HUES6 (cell line): ENCODE measurements at regions not wholly inside any gene's neighbourhood (a gene's known extent, or its start where the extent isn't known, plus 50 kb on each side); places are given as distances from the start of the nearest gene placed in this dataset.

Source experiments
- H3K27ac ChIP-seq: 2 replicates; pipeline ENCODE4 v1.7.0; 2013; ENCODE audit warnings: low read depth, mild to moderate bottlenecking, low read length, inconsistent platforms
- H3K27me3 ChIP-seq: 2 replicates; pipeline ENCODE4 v1.6.1; 2013; ENCODE audit warnings: low read length; ENCODE audit not compliant: control insufficient read depth, insufficient read depth
- H3K36me3 ChIP-seq: 2 replicates; pipeline ENCODE4 v1.6.1; 2013; ENCODE audit warnings: low read length; ENCODE audit not compliant: control insufficient read depth, insufficient read depth
- H3K4me1 ChIP-seq: 2 replicates; pipeline ENCODE4 v1.6.1; 2013; ENCODE audit warnings: low read length; ENCODE audit not compliant: control insufficient read depth, insufficient read depth
- H3K4me3 ChIP-seq: 2 replicates; pipeline ENCODE4 v1.5.1; 2013; ENCODE audit warnings: low read depth, low read length
- H3K9ac ChIP-seq: one replicate; pipeline ENCODE4 v1.6.1; 2013; ENCODE audit warnings: mild to moderate bottlenecking, low read length
- H3K9me3 ChIP-seq: 2 replicates; pipeline ENCODE4 v1.6.1; 2013; ENCODE audit warnings: low read depth, low read length; ENCODE audit not compliant: control insufficient read depth, insufficient read depth

- Histone ChIP-seq H3K4me1 (no peaks in the 10 kb centered on the region; the same call in 1 of the 2 replicates), H3K9ac (no peak overlapping the region), H3K27ac (no peak overlapping the region), H3K4me3 (no peak overlapping the region), H3K36me3 (no peaks in the 10 kb centered on the region), H3K27me3 (no peaks in the 10 kb centered on the region), H3K9me3 (no peaks in the 10 kb centered on the region)
Observed at GRCh38 chr18:57249179-57249578, 102.3 kb downstream of the BOD1L2 start.

- H3K27ac ChIP-seq, result no peak overlapping the region
- no peaks in the 10 kb centered on the region for H3K27me3 ChIP-seq
- no peak overlapping the region for H3K4me3 ChIP-seq
- H3K9ac ChIP-seq, result no peak overlapping the region
- H3K36me3 ChIP-seq, result no peaks in the 10 kb centered on the region
- no peaks in the 10 kb centered on the region for H3K9me3 ChIP-seq
- no peaks in the 10 kb centered on the region; the same call in 1 of the 2 replicates for H3K4me1 ChIP-seq
Observed at GRCh38 chr18:57249883-57250282, 102.5 kb upstream of the ST8SIA3 start.

GRCh38 chr18:57251747-57252146 is 100.6 kb upstream of the ST8SIA3 start:
- Histone ChIP-seq H3K9me3 (no peaks in the 10 kb centered on the region), H3K4me1 (no peaks in the 10 kb centered on the region; the same call in 1 of the 2 replicates), H3K9ac (no peak overlapping the region), H3K27ac (no peak overlapping the region), H3K36me3 (no peaks in the 10 kb centered on the region), H3K27me3 (no peaks in the 10 kb centered on the region), H3K4me3 (no peak overlapping the region)

- no peaks in the 10 kb centered on the region for H3K27me3 ChIP-seq
- H3K9ac ChIP-seq, result no peak overlapping the region
- H3K9me3 ChIP-seq, result no peaks in the 10 kb centered on the region
- no peaks in the 10 kb centered on the region for H3K36me3 ChIP-seq
- H3K27ac ChIP-seq, result no peak overlapping the region
- H3K4me3 ChIP-seq, result no peak overlapping the region
- H3K4me1 ChIP-seq, result no peaks in the 10 kb centered on the region; the same call in 1 of the 2 replicates
Observed at GRCh38 chr18:57253903-57254302, 98.5 kb upstream of the ST8SIA3 start.

- Histone ChIP-seq H3K36me3 (no peaks in the 10 kb centered on the region), H3K4me3 (no peak overlapping the region), H3K4me1 (no peaks in the 10 kb centered on the region), H3K27ac (no peak overlapping the region), H3K9me3 (no peaks in the 10 kb centered on the region), H3K27me3 (no peaks in the 10 kb centered on the region), H3K9ac (no peak overlapping the region)
Observed at GRCh38 chr18:57258131-57258777, 94.1 kb upstream of the ST8SIA3 start.

- Histone ChIP-seq H3K4me3 (no peak overlapping the region), H3K4me1 (peaks cover 9% of the 10 kb centered on the region), H3K9me3 (no peaks in the 10 kb centered on the region), H3K36me3 (no peaks in the 10 kb centered on the region), H3K27me3 (no peaks in the 10 kb centered on the region), H3K27ac (no peak overlapping the region), H3K9ac (no peak overlapping the region)
Observed at GRCh38 chr18:57267368-57267925, 84.9 kb upstream of the ST8SIA3 start.

- no peaks in the 10 kb centered on the region for H3K36me3 ChIP-seq
- no peaks in the 10 kb centered on the region for H3K9me3 ChIP-seq
- no peaks in the 10 kb centered on the region for H3K27me3 ChIP-seq
- H3K4me3 ChIP-seq, result no peak overlapping the region
- H3K4me1 ChIP-seq, result peaks cover 9% of the 10 kb centered on the region
- H3K9ac ChIP-seq, result no peak overlapping the region
- H3K27ac ChIP-seq, result no peak overlapping the region
Observed at GRCh38 chr18:57269756-57270155, 82.6 kb upstream of the ST8SIA3 start.

- Histone ChIP-seq H3K36me3 (no peaks in the 10 kb centered on the region), H3K27me3 (no peaks in the 10 kb centered on the region), H3K4me3 (no peak overlapping the region), H3K4me1 (peaks cover 9% of the 10 kb centered on the region), H3K9ac (no peak overlapping the region), H3K27ac (no peak overlapping the region), H3K9me3 (no peaks in the 10 kb centered on the region)
Observed at GRCh38 chr18:57270156-57270555, 82.2 kb upstream of the ST8SIA3 start.

GRCh38 chr18:57273194-57273593 is 79.2 kb upstream of the ST8SIA3 start:
- Histone ChIP-seq H3K27ac (no peak overlapping the region), H3K27me3 (0 out of 2 replicates have a peak, but pooled peaks cover 6% of the 10 kb centered on the region)

GRCh38 chr18:57275111-57275510 is 77.2 kb upstream of the ST8SIA3 start:
- Histone ChIP-seq H3K27ac (no peak overlapping the region), H3K36me3 (no peaks in the 10 kb centered on the region), H3K9ac (no peak overlapping the region), H3K4me3 (no peak overlapping the region), H3K4me1 (no peaks in the 10 kb centered on the region), H3K9me3 (no peaks in the 10 kb centered on the region), H3K27me3 (0 out of 2 replicates have a peak, but pooled peaks cover 6% of the 10 kb centered on the region)

More at GRCh38 chr18:57273194-57273593, 79.2 kb upstream of the ST8SIA3 start:
- Histone ChIP-seq H3K4me3 (no peak overlapping the region), H3K36me3 (no peaks in the 10 kb centered on the region), H3K4me1 (no peaks in the 10 kb centered on the region), H3K9ac (no peak overlapping the region), H3K9me3 (no peaks in the 10 kb centered on the region)

- Histone ChIP-seq H3K36me3 (no peaks in the 10 kb centered on the region), H3K4me1 (no peaks in the 10 kb centered on the region), H3K4me3 (no peak overlapping the region), H3K27ac (no peak overlapping the region), H3K27me3 (0 out of 2 replicates have a peak, but pooled peaks cover 6% of the 10 kb centered on the region), H3K9me3 (no peaks in the 10 kb centered on the region), H3K9ac (no peak overlapping the region)
Observed at GRCh38 chr18:57276829-57277228, 75.5 kb upstream of the ST8SIA3 start.
